ENCODE measurements at regions not wholly inside any gene's neighbourhood (a gene's known extent, or its start where the extent isn't known, plus 50 kb on each side); places are given as distances from the start of the nearest gene placed in this dataset.
"Not testable (repeated sequence)": the region's sequence is repeated elsewhere in the genome, so short reads cannot be mapped to it uniquely, and the experiment has no call there.

DNA sequence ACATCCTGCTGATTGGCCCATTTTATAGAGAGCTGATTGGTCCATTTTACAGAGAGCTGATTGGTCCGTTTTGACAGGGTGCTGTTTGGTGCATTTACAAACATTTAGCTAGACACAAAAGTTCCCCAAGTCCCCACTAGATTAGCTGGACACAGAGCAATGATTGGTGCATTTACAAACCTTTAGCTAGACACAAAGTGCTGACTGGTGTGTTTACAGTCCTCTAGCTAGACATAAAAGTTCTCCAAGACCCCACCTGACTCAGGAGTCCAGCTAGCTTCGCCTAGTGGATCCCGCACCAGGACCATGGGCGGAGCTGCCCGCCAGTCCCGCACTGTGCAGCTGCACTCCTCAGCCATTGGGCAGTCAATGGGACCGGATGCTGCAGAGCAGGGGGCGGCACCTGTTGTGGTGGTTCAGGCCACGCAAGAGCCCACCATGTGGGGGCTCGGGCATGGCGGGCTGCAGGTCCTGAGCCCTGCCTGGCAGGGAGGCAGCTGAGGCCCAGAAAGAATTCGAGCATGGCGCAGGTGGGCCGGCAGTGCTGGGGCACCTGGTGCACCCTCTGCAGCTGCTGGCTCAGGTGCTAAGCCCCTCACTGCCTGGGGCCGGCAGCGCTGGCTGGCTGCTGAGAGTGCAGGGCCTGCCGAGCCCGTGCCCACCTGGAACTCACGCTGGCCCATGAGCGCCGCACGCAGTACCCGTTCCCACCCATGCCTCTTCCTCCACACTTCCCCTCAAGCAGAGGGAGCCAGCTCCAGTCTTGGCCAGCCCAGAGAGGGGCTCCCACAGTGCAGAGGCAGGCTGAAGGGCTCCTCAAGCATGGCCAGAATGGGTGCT is 713.2 kb upstream of the GYPC start:
- DNase-seq, result peak in 1 of 10 donors; percentile 53
- intact Hi-C loops (cut with DNase I), result no loop called here

DNA sequence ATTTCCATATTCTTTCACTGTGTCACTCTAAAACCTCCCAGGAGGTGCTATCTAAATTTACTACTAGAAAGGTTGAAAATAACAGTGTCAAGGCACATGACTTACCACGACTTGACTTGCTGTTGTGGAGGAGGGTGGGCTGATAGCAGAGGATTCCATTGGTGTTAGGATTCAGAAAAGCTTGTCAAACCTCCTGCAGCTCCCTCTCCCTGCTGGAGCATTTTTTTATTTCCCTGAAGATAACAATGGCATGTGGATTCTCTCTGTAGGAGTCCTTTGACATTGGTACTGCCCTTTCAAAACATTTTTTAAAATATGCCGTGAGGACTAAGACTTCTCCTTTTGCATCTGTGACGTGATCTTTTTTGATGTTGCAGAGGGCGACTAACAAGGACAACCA is 696.9 kb upstream of the GYPC start:
- intact Hi-C loops (cut with DNase I), result no loop called here
- DNase-seq, result no peak

DNA sequence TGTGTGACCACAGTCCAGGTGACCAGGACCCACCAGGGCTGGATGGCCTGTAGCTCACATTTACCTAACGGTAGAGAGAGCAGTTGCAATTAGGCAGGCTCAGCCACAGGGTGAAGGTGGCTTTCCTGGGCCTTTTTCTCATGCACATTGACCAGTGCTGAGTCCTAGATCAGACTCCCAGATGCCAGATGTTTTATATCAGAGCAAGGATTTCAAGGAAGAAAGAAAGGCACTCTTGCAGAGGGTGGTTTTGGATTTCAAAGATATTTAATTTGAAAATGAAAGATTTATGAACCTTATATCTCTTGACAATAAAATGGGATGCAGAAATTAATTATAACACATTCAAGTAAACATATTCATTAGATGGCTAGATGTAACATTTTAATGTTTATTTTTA is 694.2 kb upstream of the GYPC start:
- no peak for DNase-seq
- intact Hi-C loops (cut with DNase I), result no loop called here

DNA sequence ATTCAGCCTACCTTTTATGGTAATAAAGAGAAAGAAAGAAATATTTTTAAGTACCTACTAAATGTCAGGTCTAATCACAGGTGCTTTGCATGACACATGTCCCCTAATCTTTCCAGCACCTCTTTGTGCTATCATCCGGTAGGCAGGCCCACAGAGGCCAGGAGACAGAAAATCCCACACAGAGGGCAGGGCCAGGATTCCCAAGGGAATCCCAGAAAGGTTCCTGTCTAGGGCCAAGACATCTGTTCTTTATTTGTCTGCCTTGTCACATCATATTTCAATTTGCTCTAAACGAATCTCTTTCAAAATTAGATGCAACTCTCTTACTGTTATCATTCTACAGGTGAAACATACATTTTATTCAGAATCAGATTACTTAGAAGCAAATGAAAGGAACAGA is 676.1 kb upstream of the GYPC start:
- no peak for DNase-seq
- intact Hi-C loops (cut with DNase I), result no loop called here

DNA sequence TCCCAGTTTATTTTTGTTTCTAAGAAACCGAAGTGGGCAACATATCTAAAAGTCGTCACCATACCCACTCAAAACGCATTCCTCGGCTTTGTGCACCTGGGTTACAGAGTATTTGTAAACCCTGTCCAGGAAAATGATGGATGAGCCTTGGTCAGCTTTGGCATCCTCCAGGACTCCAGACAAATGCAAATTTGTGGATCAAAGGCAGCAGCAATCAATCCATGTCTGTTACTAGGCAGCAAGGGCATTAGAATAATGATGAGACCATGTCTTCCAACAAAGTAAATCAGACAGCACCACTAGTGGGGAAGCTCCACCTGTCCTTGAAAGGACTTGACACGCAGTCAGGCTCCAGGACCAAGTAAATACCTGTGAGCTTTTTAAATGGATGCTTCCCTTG is 672.6 kb upstream of the GYPC start:
- no peak for DNase-seq
- intact Hi-C loops (cut with DNase I), result no loop called here

DNA sequence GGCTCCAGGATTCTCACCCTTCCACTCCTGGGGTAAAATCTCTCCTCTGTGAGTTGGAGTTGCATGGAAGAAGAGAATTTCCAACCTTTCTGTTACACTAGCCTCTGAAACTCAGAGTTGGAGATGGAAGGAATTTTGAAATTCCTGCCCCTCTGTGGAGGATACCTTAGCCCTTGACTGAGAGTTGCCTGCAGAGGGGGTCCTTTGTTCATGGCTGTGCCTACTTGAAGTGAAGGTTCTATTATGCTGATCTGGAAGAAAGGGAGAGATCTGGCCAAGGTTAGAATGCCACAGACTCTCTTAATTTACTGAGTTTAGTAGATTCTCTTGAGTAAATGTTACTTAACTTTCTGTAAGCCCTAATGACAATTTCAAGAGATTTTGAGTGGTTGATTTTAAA is 626.6 kb upstream of the GYPC start:
- DNase-seq, result no peak
- intact Hi-C loops (cut with DNase I), result no loop called here

DNA sequence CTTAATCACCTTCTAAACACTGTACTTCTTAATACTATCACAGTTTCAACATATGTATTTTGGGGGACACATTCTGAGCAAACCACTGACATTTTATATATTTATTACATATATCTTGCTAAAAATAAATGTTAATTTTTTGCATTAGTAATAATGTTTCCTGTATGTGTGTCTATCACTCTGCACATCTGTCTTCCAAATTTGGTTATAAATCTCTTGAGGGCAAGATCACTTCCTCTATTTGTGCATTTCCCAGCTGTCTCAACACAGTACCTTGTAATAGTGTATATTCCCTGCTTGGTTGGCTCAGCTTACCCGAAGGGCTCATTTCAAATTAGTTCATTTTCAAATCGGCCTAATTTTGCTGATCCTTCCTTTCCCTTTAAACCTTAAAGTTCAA is 617.1 kb upstream of the GYPC start:
- DNase-seq, result no peak
- intact Hi-C loops (cut with DNase I), result no loop called here

DNA sequence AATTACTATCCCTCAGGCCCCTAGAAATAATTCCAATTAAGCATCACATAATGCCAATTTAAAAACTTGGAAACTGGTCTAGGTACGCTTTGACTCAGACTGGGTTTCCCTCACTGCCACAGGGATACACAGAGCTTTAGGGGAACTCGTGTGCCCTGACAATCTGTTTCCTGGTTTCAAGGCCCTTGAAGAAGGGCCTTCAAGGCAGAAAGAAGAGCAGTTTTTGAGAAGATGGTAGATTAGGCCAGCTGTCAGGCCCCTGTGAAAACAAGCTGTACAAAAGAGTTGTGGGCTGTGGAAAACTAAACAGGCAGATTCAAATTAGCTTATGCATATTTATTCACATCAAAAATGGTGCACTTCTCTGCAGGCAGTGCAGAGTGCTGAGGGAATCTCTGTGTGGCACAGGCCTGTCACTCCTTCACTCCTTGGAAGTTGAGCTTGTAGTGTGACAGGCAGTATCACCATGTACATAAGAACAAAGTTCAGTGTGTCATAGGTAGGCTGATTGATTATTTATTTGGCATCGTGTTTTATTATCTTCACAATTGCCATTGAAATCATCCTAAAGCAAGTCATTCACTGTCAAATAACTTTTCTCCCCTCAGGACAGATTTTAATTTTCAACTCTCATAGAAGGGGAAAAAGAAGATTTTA is 614.4 kb upstream of the GYPC start:
- no peak for DNase-seq
- intact Hi-C loops (cut with DNase I), result no loop called here

DNA sequence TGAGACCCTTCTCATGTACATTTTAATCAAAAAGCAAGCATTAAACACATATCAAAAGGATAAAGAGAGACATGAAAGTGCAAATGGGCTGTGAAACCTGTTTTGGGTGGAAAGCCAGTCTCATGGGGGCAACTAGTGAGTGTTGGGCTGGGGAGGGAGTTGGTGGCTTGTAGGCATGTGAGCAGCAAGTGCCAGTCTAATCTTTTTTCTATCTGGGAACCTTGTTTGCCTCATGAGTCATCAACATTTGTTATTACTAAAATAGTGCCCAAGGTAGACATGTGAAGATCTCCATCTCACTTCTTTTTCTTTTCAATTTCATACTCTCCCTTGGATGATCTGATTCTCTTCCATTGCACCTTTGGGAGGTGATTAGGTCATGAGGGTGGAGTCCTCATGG is 613.9 kb upstream of the GYPC start:
- intact Hi-C loops (cut with DNase I), result no loop called here
- DNase-seq, result no peak

DNA sequence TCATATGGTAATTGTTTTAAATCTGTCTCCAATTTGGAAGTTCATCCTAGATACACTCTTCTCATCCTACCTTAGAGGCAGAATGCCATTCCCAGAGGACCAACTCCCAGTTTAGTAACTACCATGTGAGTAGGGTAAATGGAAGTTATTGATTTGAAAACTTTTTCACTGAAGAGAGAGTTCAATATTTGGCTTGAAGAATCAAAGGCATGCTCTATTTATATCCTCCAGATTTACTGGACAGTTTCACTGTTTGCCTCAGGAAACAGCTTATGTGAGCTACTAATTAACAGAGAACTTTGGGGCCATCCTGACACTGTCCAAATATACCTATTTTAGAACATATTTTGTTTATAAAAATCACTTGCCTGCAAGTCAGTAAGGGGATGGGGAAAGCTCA is 607.2 kb upstream of the GYPC start:
- intact Hi-C loops (cut with DNase I), result no loop called here
- no peak for DNase-seq

DNA sequence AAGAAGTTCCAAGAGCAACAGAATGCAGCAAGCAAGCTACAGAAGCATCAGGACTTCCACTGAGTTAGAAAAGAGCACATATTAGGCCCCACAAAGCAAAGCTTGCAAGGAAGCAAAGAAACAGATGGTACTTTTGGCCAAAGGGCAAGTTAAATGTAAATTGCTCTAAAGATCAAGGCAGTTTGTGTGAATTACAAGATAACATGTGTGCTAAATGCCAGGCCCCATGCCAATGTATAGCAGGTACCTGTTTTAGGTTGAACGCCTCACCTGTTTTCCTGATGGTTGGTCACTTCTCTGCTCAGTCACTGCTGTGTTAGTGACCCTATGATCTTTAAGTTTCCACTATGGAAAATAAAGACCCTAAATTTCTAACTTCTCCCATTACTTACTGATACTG is 606.5 kb upstream of the GYPC start:
- intact Hi-C loops (cut with DNase I), result no loop called here
- DNase-seq, result no peak

DNA sequence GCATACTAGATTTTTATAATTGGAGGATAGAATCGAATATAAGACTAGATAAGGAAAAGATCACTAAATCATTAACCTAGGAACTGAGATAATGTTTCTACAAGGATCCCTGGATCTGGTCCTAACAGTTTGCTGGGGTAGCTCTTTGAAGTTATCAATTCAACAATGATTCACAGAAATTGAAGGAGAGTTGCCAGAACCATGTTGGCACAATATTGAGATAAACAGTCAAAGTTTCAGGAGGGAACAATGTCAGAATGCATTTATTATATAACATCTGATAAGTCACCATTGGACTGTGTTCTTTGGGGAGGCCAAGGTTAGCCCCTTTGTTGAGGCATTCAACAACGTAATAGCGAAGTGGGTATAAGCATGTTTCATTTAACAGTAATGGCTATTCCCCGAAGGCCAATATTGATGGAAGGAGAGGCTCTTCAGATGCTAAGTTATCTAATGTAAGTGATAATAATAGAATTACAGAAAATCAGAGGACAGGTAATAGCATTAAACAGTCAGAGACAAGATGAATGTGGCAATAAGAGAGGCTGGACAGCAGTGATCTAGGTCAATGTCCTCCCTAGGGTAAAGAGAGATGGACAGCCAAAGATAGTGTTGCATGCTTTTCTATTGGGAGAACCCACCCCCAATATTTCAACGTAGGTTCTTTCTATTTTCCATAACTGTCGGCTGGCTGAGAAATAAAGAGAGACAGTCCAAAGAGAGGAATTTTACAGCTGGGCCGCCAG is 604.8 kb upstream of the GYPC start:
- no peak for DNase-seq
- intact Hi-C loops (cut with DNase I), result no loop called here

DNA sequence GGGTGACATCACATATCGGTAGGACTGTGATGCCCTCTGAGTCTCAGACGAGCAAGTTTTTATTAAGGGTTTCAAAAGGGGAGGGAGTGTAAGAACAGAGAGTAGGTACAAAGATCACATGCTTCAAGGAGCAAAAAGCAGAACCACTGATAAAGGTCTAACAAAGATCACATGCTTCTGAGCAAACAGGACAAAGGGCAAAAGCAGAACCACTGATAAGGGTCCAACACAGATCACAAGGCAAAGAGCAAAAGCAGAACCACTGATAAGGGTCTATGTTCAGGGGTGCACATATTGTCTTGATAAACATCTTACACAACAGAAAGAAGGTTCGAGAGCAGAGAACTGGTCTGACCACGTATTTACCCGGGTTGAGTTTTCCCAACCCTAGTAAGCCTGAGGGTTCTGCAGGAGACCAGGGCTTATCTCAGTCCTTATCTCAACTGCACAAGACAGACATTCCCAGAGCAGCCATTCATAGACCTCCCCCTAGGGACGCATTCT is 604.2 kb upstream of the GYPC start:
- DNase-seq; intact Hi-C loops (cut with DNase I): not testable (repeated sequence)

DNA sequence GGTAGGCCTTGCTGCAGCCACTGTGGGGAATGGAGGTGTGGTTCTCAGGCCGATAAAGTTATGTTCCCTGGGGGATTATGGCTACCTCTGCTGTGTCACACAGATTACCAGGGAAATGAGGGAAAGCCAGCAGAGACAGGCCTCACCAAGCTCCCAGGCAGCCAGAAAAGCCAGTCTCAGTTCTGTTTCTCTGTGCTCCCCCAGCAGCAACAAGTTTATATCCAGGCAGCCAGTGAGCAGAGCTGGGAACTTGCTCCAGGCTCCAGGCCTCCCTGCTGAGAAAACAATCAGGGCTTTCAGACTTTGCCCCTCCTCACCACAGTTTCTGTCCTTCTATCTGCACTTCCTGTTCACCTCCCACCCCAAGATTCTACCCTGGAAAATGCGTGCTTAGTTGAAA is 596.6 kb upstream of the GYPC start:
- intact Hi-C loops (cut with DNase I), result no loop called here
- no peak for DNase-seq

DNA sequence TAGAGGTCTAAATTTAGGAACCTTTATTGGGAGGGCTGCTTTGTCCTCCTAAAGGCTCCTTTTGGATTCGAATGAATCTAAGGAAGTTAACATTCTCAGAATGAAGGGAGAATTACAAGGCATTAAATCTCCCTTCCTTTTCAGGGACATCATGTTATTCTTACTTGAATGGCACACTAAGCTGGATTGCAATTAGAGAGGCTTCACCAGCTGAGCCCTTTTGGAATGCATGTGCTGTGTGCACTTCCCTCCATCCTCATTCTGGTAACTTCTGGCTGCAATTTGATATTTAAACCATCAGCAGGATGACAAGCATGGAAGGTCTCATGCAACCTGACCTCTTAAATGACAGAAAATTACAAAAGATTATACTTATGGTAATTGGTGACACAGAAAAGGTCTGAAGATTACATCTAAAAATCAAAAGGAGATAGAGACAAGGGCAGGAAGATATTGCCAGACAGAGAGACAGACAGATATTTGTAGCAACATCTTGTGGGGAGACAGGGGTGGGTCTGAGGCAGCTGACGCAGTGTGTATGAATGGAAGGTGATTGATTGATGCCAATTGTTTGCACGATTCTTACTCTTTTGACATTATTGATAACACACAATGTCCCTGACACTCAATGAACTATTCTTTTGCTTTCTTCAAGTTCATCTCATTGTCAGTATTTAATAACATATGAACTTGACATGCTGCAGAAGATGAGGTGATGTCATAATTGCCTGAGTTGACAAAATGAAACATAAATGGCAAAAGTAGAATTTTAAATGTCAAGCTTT is 570.8 kb upstream of the GYPC start:
- no peak for DNase-seq
- intact Hi-C loops (cut with DNase I), result no loop called here

DNA sequence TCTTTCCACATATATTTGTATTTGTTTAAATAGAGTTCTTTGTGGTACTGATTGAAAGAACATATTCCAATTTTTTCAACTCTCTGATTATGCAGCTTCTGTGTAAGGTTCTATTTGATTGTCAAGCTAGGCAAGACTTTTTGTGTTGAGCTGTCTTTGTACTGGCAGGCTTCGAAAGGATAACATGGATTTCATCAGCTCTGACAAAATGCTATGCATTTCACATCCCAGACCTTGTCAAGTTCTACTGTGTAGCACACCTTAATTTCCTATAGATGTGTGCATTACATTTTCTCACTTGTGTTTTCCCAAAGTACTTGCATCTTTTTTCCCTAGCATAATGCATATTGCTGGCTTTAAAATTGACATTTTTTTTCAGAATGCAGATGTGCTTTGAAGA is 555.0 kb upstream of the GYPC start:
- no peak for DNase-seq
- intact Hi-C loops (cut with DNase I), result no loop called here

DNA sequence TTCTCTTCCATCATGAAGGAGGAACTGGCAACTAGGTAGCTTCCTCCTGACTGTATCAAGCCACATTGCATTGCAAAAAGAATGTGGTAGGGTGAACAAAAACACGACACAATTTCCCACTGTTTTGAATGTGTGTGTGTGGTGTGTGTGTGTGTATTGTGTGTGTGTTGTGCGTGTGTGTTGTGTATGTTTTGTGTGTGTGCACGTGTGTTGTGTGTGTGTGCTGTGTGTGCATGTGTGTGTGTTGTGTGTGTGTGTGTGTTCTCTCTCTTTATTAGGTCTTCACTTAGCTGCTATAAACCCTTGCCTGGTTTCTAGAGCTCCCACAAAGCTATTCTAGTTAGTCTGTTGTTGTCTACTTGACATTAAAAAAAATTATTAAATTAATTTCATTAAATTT is 550.0 kb upstream of the GYPC start:
- no peak for DNase-seq
- intact Hi-C loops (cut with DNase I), result no loop called here

DNA sequence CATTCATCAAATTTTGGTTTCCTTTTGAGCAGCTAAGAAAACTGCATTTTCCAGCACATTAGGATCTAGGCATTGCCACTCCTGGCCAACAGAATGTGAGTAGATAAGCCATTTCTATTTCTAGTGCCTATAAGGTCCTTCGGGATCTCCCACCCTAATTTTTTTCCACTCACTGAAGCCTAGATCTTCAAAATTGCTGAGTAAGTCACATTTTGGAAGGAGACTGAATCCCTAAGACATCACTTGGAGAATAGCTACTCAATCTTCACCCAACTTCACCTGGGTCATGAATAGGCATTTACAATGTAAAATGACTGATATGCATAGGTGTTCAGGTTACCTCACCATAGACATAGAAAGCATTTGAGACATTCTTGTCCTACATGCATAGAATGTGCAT is 548.1 kb upstream of the GYPC start:
- intact Hi-C loops (cut with DNase I), result no loop called here
- DNase-seq, result no peak

DNA sequence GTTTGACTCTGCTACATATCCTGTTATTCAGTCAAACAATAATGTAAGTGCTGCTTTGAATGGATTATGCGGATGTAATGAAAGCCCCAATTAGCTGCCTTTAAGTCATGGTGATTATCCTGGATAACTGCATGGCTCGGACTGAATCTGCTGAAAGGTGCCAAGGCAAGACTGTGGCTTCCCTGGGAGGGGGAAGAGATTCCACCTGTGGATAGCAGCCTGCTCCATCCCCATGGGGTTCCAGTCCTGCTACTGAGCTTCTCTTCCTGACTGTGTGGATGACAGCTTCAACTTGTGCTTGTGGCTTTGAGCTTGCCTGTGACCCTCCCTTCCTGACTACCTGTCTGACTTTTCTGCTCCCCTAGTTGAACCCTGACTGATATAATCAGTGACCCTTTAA is 540.0 kb upstream of the GYPC start:
- no peak for DNase-seq
- intact Hi-C loops (cut with DNase I), result no loop called here

DNA sequence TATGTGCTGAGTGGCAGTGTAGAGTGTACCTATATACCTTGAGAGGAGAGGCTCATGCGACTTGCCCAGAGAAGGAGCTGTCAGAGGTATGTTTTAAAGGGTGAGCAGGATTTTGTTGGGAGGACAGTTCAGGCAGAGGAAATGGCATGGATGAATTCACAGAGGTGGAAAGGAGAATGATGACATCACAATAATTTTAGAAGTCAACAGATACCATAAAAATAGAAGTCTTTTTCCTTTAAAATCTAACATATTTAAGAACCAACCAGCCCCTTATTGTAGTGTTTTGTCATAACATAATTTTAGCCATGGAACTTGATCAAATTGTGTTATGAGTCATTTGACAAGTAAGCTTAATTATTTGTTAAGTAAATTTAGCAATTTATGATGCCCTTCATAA is 538.1 kb upstream of the GYPC start:
- intact Hi-C loops (cut with DNase I), result no loop called here
- DNase-seq, result no peak

DNA sequence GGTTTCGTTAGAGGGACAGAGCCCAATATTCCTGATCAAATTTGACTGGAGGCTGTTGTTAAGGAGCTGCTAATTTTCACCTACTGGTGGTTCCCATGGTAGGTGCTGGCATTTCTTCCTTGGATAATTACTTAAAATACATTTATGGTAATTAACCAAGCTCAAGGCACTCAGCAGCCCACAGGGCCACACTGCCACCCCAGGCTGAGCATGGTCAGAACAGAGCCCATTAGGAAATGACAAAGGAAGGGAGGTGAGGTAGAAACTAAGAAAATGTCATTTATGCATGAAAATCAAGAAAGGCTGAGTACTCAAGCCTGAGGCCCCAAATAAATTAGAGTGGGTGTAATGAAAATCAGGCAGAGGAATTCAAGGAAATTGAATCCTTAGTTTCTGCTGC is 510.2 kb upstream of the GYPC start:
- DNase-seq, result no peak
- intact Hi-C loops (cut with DNase I), result no loop called here
